Activated naive CD8-positive, alpha-beta T cell (primary cell): ENCODE measurements at regions not wholly inside any gene's neighbourhood (a gene's known extent, or its start where the extent isn't known, plus 50 kb on each side); places are given as distances from the start of the nearest gene placed in this dataset.

Experiments
- H3K27ac Mint-ChIP-seq: one replicate; pipeline ENCODE4 v1.8.0; 2021; ENCODE audit warnings: mixed read lengths
- H3K27me3 Mint-ChIP-seq: one replicate; pipeline ENCODE4 v1.8.0; 2021; ENCODE audit warnings: mixed read lengths
- H3K36me3 Mint-ChIP-seq: one replicate; pipeline ENCODE4 v1.8.0; 2021; ENCODE audit warnings: mixed read lengths
- H3K4me1 Mint-ChIP-seq: one replicate; pipeline ENCODE4 v1.8.0; 2021; ENCODE audit warnings: low read depth, mixed read lengths
- H3K4me3 Mint-ChIP-seq: one replicate; pipeline ENCODE4 v1.8.0; 2021; ENCODE audit warnings: mild to moderate bottlenecking, mixed read lengths
- H3K9me3 Mint-ChIP-seq: one replicate; pipeline ENCODE4 v1.8.0; 2021; ENCODE audit warnings: low read depth, mixed read lengths

DNA sequence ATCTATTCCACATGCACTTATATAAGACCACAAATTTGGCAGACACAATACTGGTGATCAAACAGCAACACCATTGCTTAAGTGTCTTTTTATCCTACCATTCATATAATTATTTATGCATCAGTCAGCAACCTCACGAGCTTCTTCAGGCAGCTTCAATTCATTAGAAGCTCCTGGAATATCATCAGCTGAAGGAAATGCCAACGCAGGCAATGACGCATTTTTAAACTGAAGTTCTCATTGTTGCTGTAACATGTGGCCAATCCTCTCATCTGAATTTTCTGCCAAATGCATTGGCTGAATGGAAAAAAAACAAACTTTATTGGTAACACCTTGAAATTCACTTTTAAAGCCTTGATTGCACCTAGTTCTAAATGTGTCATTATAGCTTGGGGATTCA lies 376.4 kb upstream of the RGMB start:
- Mint-ChIP-seq H3K4me1 (no peaks in the 10 kb centered on the region), H3K4me3 (no peak overlapping the region), H3K9me3 (no peaks in the 10 kb centered on the region), H3K27ac (no peak overlapping the region), H3K27me3 (peaks cover 2% of the 10 kb centered on the region), H3K36me3 (no peaks in the 10 kb centered on the region)

DNA sequence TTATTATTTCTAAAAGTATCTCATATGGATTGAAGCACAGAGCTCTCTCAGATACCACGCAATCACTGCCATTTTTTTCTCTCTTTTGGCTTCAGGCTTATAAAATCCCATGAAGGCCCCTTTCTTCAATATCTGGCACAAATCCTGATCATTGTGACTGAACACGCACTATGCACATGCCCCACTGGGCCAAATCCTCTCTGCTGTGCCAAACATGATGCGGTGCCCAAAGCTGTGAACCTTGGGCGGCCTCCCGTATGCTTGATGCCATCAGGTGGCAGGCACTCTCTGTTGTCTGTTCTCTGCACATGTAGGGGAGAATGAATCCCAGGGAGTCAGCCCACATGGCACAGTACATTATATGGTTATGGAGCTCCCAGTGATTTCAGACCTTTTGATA lies 375.0 kb upstream of the RGMB start:
- Mint-ChIP-seq H3K27ac (no peak overlapping the region), H3K9me3 (no peaks in the 10 kb centered on the region), H3K27me3 (peaks cover 5% of the 10 kb centered on the region), H3K4me1 (no peaks in the 10 kb centered on the region), H3K36me3 (no peaks in the 10 kb centered on the region), H3K4me3 (no peak overlapping the region)

DNA sequence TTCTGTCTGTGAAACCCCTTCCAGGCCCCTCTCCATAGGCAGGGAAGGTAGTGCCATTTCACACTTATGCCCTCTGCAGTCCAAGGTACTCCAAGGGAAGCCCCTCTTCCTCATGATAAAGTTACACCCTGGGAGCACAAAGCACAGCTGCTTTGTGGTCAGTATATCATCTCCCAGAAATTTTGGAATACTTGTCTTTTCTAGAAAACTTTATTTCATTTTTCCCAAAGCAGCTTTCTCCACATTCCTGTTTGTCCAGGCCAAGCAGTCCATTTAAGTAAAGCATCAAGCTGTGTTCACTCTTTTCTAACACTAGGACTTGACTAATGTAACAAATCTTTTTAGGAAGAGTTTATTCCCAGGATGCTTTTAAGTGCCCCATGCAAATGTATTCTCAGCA lies 371.8 kb upstream of the RGMB start:
- Mint-ChIP-seq H3K4me3 (no peak overlapping the region), H3K27me3 (peaks cover 2% of the 10 kb centered on the region), H3K9me3 (no peaks in the 10 kb centered on the region), H3K4me1 (no peaks in the 10 kb centered on the region), H3K27ac (no peak overlapping the region), H3K36me3 (no peaks in the 10 kb centered on the region)

DNA sequence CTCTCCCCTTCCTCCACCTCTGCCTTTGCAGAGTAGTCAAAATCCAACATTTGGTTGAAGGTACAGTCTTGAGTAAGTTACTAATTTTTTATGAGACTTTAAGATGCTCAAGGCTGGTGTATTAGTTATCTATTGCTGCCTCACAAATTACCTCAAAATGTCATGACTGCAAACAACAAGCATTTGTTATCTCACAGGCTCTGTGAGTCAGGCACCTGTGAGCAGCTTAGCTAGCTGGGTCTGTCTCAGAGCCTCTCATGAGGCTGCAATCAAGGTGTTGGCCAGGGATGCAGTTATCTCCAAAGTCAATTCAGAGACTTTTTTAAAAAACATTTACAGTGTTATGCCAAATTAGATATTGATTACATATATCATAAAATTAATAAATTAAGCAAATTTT lies 371.3 kb upstream of the RGMB start:
- Mint-ChIP-seq H3K36me3 (no peaks in the 10 kb centered on the region), H3K4me1 (no peaks in the 10 kb centered on the region), H3K27me3 (peaks cover 2% of the 10 kb centered on the region), H3K4me3 (no peak overlapping the region), H3K9me3 (no peaks in the 10 kb centered on the region), H3K27ac (no peak overlapping the region)

DNA sequence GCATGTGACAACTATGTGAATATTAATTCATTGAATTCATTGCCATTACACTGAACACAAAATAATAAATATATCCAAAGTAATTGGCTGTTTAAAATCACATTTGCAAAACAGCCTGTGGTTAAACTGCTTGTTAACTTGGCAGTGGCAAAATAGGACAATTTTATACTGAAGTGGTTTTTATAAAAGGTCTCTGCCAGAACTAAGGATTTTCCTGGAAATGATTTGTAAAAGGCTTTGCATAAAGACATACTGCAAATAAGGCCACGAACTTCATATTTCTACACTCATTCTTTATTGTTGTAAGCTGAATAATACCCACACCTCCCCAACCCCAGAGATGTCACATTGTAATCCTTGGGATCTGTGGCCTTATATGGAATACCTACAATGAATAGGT lies 370.3 kb upstream of the RGMB start:
- Mint-ChIP-seq H3K27me3 (peaks cover 2% of the 10 kb centered on the region), H3K27ac (no peak overlapping the region), H3K4me3 (no peak overlapping the region), H3K36me3 (no peaks in the 10 kb centered on the region), H3K4me1 (no peaks in the 10 kb centered on the region), H3K9me3 (no peaks in the 10 kb centered on the region)

DNA sequence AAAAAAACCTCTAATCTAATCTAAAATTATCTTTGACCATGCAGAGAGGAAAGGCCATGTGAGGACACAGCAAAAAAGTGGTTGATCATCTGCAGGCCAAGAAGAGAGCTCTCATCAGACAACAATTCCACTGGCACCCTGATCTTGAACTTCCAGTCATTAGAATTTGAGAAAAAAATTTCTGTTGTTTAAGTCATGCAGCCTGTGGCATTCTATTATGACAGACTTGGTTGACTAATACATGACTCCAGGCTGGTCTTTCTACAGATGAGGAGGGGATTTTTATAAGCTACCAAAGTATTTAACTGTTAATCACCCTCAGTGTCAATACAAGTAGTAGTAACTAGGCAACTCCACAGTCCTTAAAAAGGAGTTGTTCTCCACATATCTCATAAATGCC lies 358.5 kb upstream of the RGMB start:
- H3K9me3 Mint-ChIP-seq, result peaks cover 3% of the 10 kb centered on the region
- H3K4me1 Mint-ChIP-seq, result no peaks in the 10 kb centered on the region
- no peak overlapping the region for H3K27ac Mint-ChIP-seq
- H3K27me3 Mint-ChIP-seq, result no peaks in the 10 kb centered on the region
- H3K36me3 Mint-ChIP-seq, result no peaks in the 10 kb centered on the region
- no peak overlapping the region for H3K4me3 Mint-ChIP-seq

DNA sequence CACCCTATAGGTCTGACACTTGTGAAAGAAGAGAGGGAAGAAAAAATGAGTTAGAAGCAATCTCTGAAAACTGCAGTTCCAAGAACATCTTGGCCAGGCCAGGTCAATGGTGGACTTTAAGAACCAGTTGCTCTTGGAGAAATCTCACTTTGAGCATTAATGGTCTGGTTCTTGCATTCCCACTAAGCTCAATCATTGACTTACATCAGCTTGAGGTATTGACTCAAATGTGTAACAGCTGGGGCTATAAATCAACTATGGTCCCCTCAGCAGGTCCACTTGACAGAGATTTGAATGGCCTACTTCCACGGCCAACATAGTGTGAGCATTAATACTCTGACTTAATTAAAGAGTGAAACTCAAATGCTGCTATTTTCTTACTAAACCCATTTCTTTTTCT lies 357.8 kb upstream of the RGMB start:
- no peaks in the 10 kb centered on the region for H3K4me1 Mint-ChIP-seq
- peaks cover 3% of the 10 kb centered on the region for H3K9me3 Mint-ChIP-seq
- H3K27me3 Mint-ChIP-seq, result peaks cover 2% of the 10 kb centered on the region
- H3K4me3 Mint-ChIP-seq, result no peak overlapping the region
- no peaks in the 10 kb centered on the region for H3K36me3 Mint-ChIP-seq
- H3K27ac Mint-ChIP-seq, result no peak overlapping the region

DNA sequence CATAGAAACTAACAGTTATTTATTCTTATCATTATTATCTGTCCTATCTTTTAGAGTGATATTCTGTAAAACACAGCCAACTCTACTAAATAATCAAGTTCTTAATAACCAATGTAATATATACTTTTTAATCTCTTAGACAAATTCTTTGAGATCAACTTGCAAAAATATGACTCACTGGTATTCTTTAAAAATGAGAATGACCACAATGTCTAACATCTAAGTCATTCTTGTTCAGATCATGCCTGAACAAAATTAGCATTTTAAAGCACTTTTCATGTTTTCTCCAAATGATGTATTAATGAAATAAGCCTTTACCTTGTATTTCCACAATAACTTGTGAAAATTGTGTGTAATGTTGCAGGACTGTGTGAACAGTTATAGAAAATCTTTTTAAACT lies 356.9 kb upstream of the RGMB start:
- H3K27ac Mint-ChIP-seq, result no peak overlapping the region
- no peaks in the 10 kb centered on the region for H3K4me1 Mint-ChIP-seq
- peaks cover 3% of the 10 kb centered on the region for H3K9me3 Mint-ChIP-seq
- H3K4me3 Mint-ChIP-seq, result no peak overlapping the region
- peaks cover 2% of the 10 kb centered on the region for H3K27me3 Mint-ChIP-seq
- H3K36me3 Mint-ChIP-seq, result no peaks in the 10 kb centered on the region

DNA sequence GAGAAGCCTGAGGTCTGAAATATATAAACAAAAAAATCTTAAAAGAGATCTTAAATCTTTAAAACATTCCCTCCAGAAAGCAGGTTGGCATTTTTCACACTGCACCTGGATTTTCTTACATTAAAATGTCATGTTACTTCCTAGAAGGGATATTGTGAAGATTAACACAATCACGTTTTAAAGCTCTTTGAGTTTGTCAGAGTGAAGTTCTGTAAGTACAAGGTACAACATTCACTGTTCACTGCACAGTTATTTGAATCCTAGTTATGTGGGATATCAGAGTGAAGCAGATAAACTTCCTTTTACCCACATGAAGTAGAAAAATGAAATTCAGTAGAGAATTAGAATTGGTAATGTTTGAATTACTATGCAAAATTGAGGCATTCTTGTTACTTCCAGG lies 353.6 kb upstream of the RGMB start:
- Mint-ChIP-seq H3K27ac (no peak overlapping the region), H3K27me3 (peaks cover 2% of the 10 kb centered on the region), H3K4me1 (no peaks in the 10 kb centered on the region), H3K36me3 (no peaks in the 10 kb centered on the region), H3K9me3 (peaks cover 3% of the 10 kb centered on the region), H3K4me3 (no peak overlapping the region)

DNA sequence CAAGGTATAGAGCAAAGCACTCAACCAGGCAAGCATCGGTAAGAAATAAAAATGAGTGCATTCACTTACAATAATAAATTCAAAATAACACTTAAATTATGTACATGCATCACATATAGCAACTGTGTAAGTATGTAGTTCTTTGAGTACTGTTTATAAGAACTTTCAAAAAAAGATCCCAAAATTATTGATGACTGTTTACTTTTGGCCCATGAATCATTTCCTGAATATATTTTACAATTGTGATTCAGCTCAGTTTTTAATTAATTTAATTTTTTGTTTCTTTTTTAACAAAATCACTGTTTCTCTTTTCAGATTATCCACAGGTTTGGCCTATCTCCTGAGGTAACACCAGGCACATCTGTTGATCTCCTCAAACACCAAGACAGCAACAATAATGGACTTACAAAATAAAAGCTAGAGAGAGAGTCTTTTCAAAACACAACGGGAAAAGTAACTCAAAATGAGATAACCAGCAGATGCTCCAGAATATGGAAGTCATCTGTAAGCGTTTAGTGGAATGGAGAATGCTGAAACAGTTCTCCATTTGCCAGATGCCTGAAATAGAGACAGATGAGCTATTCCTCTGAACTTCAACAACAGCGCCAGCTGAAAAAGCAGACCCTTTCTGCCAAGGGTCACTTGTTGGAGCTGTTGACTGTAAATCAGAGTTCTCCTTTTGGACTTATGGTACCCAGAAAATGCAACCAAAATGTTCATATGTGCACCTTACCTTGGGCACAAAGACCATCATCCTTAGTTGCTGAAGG lies 348.6 kb upstream of the RGMB start:
- H3K4me1 Mint-ChIP-seq, result peaks cover 2% of the 10 kb centered on the region
- H3K27me3 Mint-ChIP-seq, result peaks cover 4% of the 10 kb centered on the region
- no peaks in the 10 kb centered on the region for H3K36me3 Mint-ChIP-seq
- no peaks in the 10 kb centered on the region for H3K9me3 Mint-ChIP-seq
- no peak overlapping the region for H3K4me3 Mint-ChIP-seq
- H3K27ac Mint-ChIP-seq, result no peak overlapping the region

DNA sequence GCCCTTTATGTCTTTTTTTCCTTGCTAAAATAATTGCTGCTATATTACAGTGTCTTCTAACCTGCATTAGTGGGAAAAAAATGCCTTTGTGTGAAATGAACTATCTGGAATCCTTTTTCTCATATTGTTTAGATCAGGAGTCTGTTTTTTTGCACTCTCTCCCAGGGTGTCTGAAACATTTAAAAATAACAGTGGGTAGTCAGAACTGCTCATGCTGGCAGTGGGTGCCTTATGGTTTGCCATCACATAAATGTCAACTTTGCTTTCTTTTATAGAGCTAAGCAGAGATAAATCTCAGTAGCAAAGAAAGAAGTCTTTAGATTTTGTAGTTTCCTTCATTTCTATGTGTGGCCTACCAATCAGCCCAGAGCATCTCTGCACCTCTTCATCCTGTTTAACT lies 347.8 kb upstream of the RGMB start:
- no peaks in the 10 kb centered on the region for H3K36me3 Mint-ChIP-seq
- H3K27ac Mint-ChIP-seq, result no peak overlapping the region
- peaks cover 3% of the 10 kb centered on the region for H3K27me3 Mint-ChIP-seq

DNA sequence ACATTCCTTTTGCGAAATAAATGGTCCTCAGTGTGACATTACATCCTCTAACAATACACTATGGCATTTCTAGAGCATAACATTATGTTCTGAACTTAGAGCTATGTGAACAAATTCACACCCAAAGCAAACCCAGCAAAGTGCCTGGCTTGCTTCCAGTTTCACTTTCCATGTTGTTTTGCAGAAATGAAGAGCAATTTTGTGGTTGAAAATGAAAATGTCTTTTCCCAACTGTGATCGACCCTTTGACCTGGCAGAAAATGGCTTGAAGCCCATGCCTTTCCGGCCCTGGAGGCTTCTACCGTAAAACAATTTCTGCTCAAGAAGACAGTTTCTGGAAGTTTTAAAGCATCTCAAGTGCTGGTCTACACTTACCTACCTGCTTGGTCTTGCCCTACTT lies 344.7 kb upstream of the RGMB start:
- H3K4me1 Mint-ChIP-seq, result peaks cover 2% of the 10 kb centered on the region
- no peak overlapping the region for H3K27ac Mint-ChIP-seq
- no peaks in the 10 kb centered on the region for H3K36me3 Mint-ChIP-seq
- H3K4me3 Mint-ChIP-seq, result no peak overlapping the region
- H3K27me3 Mint-ChIP-seq, result peaks cover 3% of the 10 kb centered on the region
- H3K9me3 Mint-ChIP-seq, result peaks cover 9% of the 10 kb centered on the region

More for the DNA sequence above, 347.8 kb upstream of the RGMB start:
- Mint-ChIP-seq H3K4me3 (no peak overlapping the region), H3K4me1 (peaks cover 2% of the 10 kb centered on the region), H3K9me3 (no peaks in the 10 kb centered on the region)

DNA sequence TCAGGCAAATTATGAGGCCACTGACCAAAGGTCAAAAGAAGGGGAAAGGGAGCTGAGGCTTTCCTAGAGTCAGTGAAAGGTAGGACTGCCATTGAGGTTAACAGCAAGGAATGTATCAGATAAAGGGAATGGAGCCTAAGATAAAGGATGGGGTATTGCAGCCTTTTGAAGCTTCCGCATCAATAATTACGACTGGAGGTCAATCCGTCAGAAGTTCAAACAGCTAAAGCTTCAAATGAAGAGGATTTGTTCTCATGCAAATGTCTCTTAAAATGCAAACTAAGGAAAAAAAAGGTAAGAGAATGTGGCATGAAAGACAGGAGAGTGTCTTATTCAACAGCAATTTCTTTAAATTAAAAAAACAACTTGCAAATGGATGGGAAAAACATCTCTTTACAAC lies 341.1 kb upstream of the RGMB start:
- Mint-ChIP-seq H3K4me3 (no peak overlapping the region), H3K27me3 (peaks cover 2% of the 10 kb centered on the region), H3K27ac (no peak overlapping the region), H3K9me3 (peaks cover 9% of the 10 kb centered on the region), H3K36me3 (no peaks in the 10 kb centered on the region), H3K4me1 (peaks cover 2% of the 10 kb centered on the region)

DNA sequence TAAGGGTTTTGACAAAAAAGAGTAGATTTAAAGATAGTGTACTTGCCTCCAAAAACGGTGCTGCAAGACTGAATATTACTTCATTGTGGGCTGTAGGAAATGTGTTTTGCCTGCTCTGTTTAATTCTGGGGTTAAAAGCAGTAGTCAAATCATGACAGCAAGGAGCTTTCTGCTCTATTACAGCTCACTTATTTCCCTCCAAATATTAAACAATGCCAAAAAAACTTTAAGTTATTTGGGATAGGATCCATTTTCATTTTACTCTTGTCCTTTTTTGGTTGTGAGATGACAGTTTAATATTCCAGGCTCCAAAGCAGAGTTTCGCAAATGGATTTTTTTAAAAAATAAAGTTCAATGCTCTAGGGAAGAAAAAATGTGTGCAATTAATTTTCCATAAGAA lies 340.4 kb upstream of the RGMB start:
- Mint-ChIP-seq H3K27me3 (peaks cover 2% of the 10 kb centered on the region), H3K4me3 (no peak overlapping the region), H3K9me3 (peaks cover 9% of the 10 kb centered on the region), H3K4me1 (peaks cover 2% of the 10 kb centered on the region), H3K27ac (no peak overlapping the region), H3K36me3 (no peaks in the 10 kb centered on the region)

DNA sequence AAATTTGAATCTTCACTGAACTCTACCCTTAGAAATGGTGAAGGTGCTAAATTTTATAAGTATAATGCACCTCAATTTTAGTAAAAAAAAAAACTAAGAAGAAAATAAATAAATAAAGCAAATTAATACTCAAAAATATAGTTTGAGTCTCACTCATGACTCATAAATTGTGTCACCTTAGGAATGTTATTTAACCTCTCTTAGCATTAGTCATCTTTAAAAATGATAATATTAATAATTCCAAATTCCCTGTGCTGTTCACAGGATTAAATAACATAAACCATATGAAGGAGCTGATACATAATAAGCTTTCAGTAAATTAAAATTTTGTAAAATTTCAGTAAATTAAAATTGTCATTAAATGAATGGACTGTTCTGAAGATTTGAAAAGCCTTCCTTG lies 339.8 kb upstream of the RGMB start:
- H3K27ac Mint-ChIP-seq, result no peak overlapping the region
- no peaks in the 10 kb centered on the region for H3K4me1 Mint-ChIP-seq
- H3K9me3 Mint-ChIP-seq, result peaks cover 9% of the 10 kb centered on the region
- no peak overlapping the region for H3K4me3 Mint-ChIP-seq
- peaks cover 2% of the 10 kb centered on the region for H3K27me3 Mint-ChIP-seq
- H3K36me3 Mint-ChIP-seq, result no peaks in the 10 kb centered on the region

DNA sequence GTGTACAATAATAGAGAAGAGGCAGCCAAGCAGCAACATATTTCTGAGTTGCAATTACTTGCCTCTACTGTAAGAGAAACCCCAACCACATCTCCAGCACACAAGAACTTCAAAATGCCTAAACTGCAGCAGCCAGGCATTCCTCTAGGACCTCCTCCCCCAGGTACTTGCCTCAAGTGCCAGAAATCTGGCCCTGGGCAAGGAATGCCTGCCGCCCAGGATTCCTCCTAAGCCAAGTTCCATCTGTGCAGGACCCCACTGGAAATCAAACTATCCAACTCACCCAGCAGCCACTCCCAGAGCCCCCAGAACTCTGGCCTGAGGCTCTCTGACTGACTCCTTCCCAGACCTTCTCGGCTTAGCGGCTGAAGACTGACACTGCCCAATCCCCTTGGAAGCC lies 336.8 kb upstream of the RGMB start:
- H3K27ac Mint-ChIP-seq, result no peak overlapping the region
- H3K36me3 Mint-ChIP-seq, result no peaks in the 10 kb centered on the region
- no peak overlapping the region for H3K4me3 Mint-ChIP-seq
- no peaks in the 10 kb centered on the region for H3K27me3 Mint-ChIP-seq
- no peaks in the 10 kb centered on the region for H3K4me1 Mint-ChIP-seq
- peaks cover 8% of the 10 kb centered on the region for H3K9me3 Mint-ChIP-seq
